LNCaP clone FGC (cell line): ENCODE measurements at regions not wholly inside any gene's neighbourhood (a gene's known extent, or its start where the extent isn't known, plus 50 kb on each side); places are given as distances from the start of the nearest gene placed in this dataset.
A peak's percentile ranks its signal among the peaks of the same experiment; 100 is the strongest.

Experiments
- DNase-seq: peaks from one replicate; pipeline ENCODE4 v3.0.0-alpha.2; 2011; ENCODE audit warnings: low read depth
- H3K4me3 ChIP-seq: 2 replicates; pipeline ENCODE4 v1.5.1; 2011; ENCODE audit warnings: mild to moderate bottlenecking, low read depth, low read length, control low read depth
- TF ChIP-seq, protein P1 (sequence below): IDR thresholded peaks from 2 replicates; pipeline ENCODE4 v1.5.1; 2012; ENCODE audit warnings: mild to moderate bottlenecking; ENCODE audit not compliant: control insufficient read depth, insufficient read depth; ENCODE audit errors: extremely low read depth

DNA sequence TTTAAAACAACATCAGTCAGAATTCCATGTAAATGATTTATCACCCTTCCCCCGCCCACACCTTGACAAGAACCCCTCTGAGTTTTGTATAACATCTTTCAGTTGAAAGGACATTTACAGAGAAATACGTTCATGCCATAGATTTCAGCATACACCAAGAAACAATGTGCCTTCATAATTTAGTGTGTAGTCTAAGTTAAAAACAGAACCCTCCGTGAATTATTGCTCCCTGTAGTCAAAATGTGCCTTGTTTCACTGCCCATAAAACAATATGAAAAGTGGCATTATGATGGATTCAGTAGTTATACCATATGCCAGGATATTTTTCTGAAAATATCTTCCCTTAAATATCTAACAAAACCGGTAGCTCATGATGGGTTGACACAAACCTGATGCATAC is 953.9 kb downstream of the GBE1 start:
- no peak overlapping the region for H3K4me3 ChIP-seq
- DNase-seq = no peak
- TF ChIP-seq, protein P1, sequence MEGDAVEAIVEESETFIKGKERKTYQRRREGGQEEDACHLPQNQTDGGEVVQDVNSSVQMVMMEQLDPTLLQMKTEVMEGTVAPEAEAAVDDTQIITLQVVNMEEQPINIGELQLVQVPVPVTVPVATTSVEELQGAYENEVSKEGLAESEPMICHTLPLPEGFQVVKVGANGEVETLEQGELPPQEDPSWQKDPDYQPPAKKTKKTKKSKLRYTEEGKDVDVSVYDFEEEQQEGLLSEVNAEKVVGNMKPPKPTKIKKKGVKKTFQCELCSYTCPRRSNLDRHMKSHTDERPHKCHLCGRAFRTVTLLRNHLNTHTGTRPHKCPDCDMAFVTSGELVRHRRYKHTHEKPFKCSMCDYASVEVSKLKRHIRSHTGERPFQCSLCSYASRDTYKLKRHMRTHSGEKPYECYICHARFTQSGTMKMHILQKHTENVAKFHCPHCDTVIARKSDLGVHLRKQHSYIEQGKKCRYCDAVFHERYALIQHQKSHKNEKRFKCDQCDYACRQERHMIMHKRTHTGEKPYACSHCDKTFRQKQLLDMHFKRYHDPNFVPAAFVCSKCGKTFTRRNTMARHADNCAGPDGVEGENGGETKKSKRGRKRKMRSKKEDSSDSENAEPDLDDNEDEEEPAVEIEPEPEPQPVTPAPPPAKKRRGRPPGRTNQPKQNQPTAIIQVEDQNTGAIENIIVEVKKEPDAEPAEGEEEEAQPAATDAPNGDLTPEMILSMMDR = no peak

DNA sequence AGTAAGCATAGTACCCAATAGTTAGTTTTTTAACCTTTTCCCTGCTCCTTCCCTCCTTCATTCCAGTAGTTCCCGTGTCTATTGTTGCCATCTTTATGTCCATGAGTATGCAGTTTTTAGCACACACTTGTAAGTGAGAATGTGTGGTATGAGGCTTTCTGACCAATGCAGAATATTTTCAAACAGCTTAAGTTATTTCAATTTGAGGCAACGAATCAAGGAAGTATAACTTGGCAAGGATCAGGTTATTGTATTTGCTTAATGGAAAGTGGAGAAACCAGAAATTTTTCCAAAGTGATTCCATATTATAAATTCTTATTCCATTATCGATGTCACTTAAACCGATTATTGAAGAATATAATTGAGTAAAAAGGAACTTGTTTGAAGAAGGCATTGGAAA is 954.8 kb downstream of the GBE1 start:
- TF ChIP-seq, protein P1 = no peak
- H3K4me3 ChIP-seq = no peak overlapping the region
- DNase-seq = no peak

DNA sequence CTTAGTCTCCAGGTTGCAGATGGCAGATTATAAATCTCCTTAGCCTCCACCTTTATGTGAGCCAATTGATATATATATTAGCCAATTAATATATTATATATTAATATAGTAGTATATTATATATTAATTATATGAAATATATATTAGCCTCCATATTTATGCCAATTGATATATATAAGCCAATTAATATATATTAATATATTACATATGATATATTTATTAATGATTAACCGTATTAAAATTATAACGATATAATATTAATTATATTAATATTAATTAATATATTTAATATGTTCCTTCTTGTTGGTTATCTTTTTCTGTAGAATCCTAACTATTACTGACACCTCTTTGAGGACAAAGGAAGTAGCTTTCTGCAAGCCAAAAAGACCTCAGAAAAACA is 972.5 kb downstream of the GBE1 start:
- TF ChIP-seq, protein P1 = no peak
- DNase-seq = no peak
- no peak overlapping the region for H3K4me3 ChIP-seq

DNA sequence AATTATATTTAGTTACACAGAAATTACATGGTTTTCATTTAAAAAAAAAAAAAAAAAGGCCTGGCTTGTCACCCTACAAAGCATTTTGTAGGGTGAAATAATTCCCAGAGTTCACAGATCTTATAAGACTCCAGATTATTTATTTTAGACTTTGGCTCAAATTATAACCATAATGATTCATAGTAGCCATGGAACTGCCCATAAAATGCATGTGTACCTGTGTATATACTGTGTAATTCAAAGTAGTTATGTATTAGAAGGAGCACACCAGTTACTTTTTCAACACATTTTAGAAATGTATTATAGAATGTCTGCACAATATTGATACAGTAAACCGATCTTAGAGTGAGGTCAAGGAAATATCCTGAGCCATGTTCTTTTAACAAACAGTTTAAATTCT is 975.6 kb downstream of the GBE1 start:
- no peak overlapping the region for H3K4me3 ChIP-seq
- TF ChIP-seq, protein P1 = no peak
- no peak for DNase-seq

DNA sequence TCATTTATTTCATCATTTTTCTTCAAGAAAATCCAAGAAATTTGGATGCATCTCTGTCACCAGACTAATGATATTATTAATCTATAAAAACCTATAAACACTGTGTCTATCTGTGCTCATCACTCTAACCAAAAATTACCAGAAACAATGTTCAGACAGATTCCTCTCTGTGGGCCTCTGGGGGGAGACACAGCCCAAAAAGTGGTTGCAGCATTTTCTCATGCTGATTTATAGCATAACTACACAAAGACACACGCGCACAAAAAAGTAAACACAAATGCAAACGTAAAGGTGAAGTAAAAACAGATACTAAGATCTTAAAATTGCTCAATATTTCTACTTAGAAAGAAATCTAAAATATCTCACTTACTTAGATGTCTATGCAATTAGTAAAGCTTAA is 976.0 kb downstream of the GBE1 start:
- H3K4me3 ChIP-seq = no peak overlapping the region
- no peak for DNase-seq
- TF ChIP-seq, protein P1 = peak; percentile 38

DNA sequence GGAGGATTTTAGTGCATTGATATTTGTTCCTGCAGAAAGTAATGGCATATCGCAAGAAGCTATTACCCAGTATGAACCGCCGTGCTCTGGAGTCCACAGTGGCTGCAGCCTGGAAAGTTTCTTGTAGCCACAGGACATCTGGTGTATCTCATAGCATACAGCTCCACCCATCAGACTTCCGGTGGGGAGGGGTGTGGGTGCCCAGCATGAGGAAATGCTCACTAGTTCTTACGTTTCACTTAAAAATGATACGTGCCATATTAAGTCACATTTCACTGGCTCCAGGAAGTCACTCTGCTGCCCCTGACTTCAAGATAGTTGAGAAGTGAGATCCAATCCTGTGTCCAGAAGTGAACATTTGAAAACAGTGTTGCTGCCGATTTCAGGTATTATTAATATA is 990.4 kb downstream of the GBE1 start:
- no peak for DNase-seq
- H3K4me3 ChIP-seq = peak overlapping the region; percentile 40
- TF ChIP-seq, protein P1 = no peak
